ENCODE measurements at regions not wholly inside any gene's neighbourhood (a gene's known extent, or its start where the extent isn't known, plus 50 kb on each side); places are given as distances from the start of the nearest gene placed in this dataset.

GRCh38 chr19:27676334-27676733 is 1536.6 kb downstream of the UQCRFS1 start:
- H3K4me1 ChIP-seq (ENCODE audit: control insufficient read depth in 2 of 2, insufficient read depth in 1 of 2, low read depth in 1 of 2, low read length in 2 of 2) = no peaks in the 10 kb centered on the region
- WGBS, 2 donors (ENCODE audit: extremely low coverage in 2 of 2, insufficient read length in 2 of 2, insufficient replicate concordance in 1 of 2) = no CpG with 5 or more reads among the region's 3 CpGs
- H3K18ac ChIP-seq (ENCODE audit: low read length) = no peak overlapping the region
- no peak overlapping the region for H3K27ac ChIP-seq (replicated peaks; ENCODE audit: low read length)
- H3K79me1 ChIP-seq (ENCODE audit: low read depth, low read length) = no peaks in the 10 kb centered on the region
- no peak overlapping the region for H2AFZ ChIP-seq (ENCODE audit: low read length)
- no peak overlapping the region for H3K4me2 ChIP-seq (ENCODE audit: insufficient read depth, low read length, poor library complexity, severe bottlenecking)
- H3K9ac ChIP-seq (ENCODE audit: low read depth, low read length, poor library complexity) = no peak overlapping the region
- no peak overlapping the region for H2BK12ac ChIP-seq (ENCODE audit: low read length)
- H2BK120ac ChIP-seq (ENCODE audit: low read depth, low read length) = no peak overlapping the region
- peaks cover 0 to 15% of the 10 kb centered on the region in 2 donors for H3K9me3 ChIP-seq (replicated peaks in 1 of 2; ENCODE audit: control insufficient read depth in 2 of 2, insufficient read depth in 1 of 2, low read depth in 1 of 2, low read length in 2 of 2)
- no peak overlapping the region for H4K8ac ChIP-seq (ENCODE audit: low read depth, low read length)
- H3K27me3 ChIP-seq (ENCODE audit: control insufficient read depth in 3 of 3, insufficient read depth in 3 of 3, low read depth in 1 of 3, low read length in 3 of 3) = no peaks in the 10 kb centered on the region
- H2AK5ac ChIP-seq (ENCODE audit: low read depth, low read length) = no peak overlapping the region
- no peak overlapping the region for H2BK5ac ChIP-seq (ENCODE audit: low read length)
- no peak overlapping the region for H2BK15ac ChIP-seq (ENCODE audit: low read length)
- H3K23ac ChIP-seq (ENCODE audit: low read depth, low read length, poor library complexity) = no peak overlapping the region
- no peak for DNase-seq (ENCODE audit: low spot score)
- H3K4ac ChIP-seq (ENCODE audit: low read length) = no peak overlapping the region
- no peak overlapping the region for H3K4me3 ChIP-seq (ENCODE audit: low read length in 2 of 2)
- no peak overlapping the region for H3K14ac ChIP-seq (ENCODE audit: low read length)
- no peaks in the 10 kb centered on the region for H3K36me3 ChIP-seq (replicated peaks in 1 of 2; ENCODE audit: control insufficient read depth in 2 of 2, insufficient read depth in 2 of 2, low read length in 2 of 2)
- no peak overlapping the region for H4K91ac ChIP-seq (ENCODE audit: low read depth, low read length, poor library complexity)

GRCh38 chr19:27675771-27676170 is 1537.2 kb downstream of the UQCRFS1 start:
- Histone ChIP-seq H4K8ac (ENCODE audit: low read depth, low read length) (no peak overlapping the region), H2BK5ac (ENCODE audit: low read length) (no peak overlapping the region), H3K4me2 (ENCODE audit: insufficient read depth, low read length, poor library complexity, severe bottlenecking) (no peak overlapping the region), H3K18ac (ENCODE audit: low read length) (no peak overlapping the region), H3K27ac (replicated peaks; ENCODE audit: low read length) (no peak overlapping the region), H2BK15ac (ENCODE audit: low read length) (no peak overlapping the region), H3K14ac (ENCODE audit: low read length) (no peak overlapping the region), H2AK5ac (ENCODE audit: low read depth, low read length) (no peak overlapping the region), H3K9ac (ENCODE audit: low read depth, low read length, poor library complexity) (no peak overlapping the region), H3K4me1 (ENCODE audit: control insufficient read depth in 2 of 2, insufficient read depth in 1 of 2, low read depth in 1 of 2, low read length in 2 of 2) (no peaks in the 10 kb centered on the region), H4K91ac (ENCODE audit: low read depth, low read length, poor library complexity) (no peak overlapping the region), H3K79me1 (ENCODE audit: low read depth, low read length) (no peaks in the 10 kb centered on the region), H3K27me3 (ENCODE audit: control insufficient read depth in 3 of 3, insufficient read depth in 3 of 3, low read depth in 1 of 3, low read length in 3 of 3) (no peaks in the 10 kb centered on the region), H3K4ac (ENCODE audit: low read length) (no peak overlapping the region), H3K23ac (ENCODE audit: low read depth, low read length, poor library complexity) (no peak overlapping the region), H2AFZ (ENCODE audit: low read length) (no peak overlapping the region), H2BK12ac (ENCODE audit: low read length) (no peak overlapping the region), H3K9me3 (replicated peaks in 1 of 2; ENCODE audit: control insufficient read depth in 2 of 2, insufficient read depth in 1 of 2, low read depth in 1 of 2, low read length in 2 of 2) (peaks cover 0 to 17% of the 10 kb centered on the region in 2 donors), H3K4me3 (ENCODE audit: low read length in 2 of 2) (no peak overlapping the region), H3K36me3 (replicated peaks in 1 of 2; ENCODE audit: control insufficient read depth in 2 of 2, insufficient read depth in 2 of 2, low read length in 2 of 2) (no peaks in the 10 kb centered on the region), H2BK120ac (ENCODE audit: low read depth, low read length) (no peak overlapping the region)
- WGBS, 2 donors (ENCODE audit: extremely low coverage in 2 of 2, insufficient read length in 2 of 2, insufficient replicate concordance in 1 of 2) = no CpG with 5 or more reads among the region's 3 CpGs
- no peak for DNase-seq (ENCODE audit: low spot score)

GRCh38 chr19:27674701-27675100 is 1538.2 kb downstream of the UQCRFS1 start:
- Histone ChIP-seq H3K9ac (ENCODE audit: low read depth, low read length, poor library complexity) (no peak overlapping the region), H3K4me2 (ENCODE audit: insufficient read depth, low read length, poor library complexity, severe bottlenecking) (no peak overlapping the region), H3K4me3 (ENCODE audit: low read length in 2 of 2) (no peak overlapping the region), H3K27ac (replicated peaks; ENCODE audit: low read length) (no peak overlapping the region), H3K9me3 (replicated peaks in 1 of 2; ENCODE audit: control insufficient read depth in 2 of 2, insufficient read depth in 1 of 2, low read depth in 1 of 2, low read length in 2 of 2) (peaks cover 0 to 21% of the 10 kb centered on the region in 2 donors), H4K8ac (ENCODE audit: low read depth, low read length) (no peak overlapping the region), H3K23ac (ENCODE audit: low read depth, low read length, poor library complexity) (no peak overlapping the region), H2BK12ac (ENCODE audit: low read length) (no peak overlapping the region), H3K27me3 (ENCODE audit: control insufficient read depth in 3 of 3, insufficient read depth in 3 of 3, low read depth in 1 of 3, low read length in 3 of 3) (no peaks in the 10 kb centered on the region), H2AK5ac (ENCODE audit: low read depth, low read length) (no peak overlapping the region), H2AFZ (ENCODE audit: low read length) (no peak overlapping the region), H3K18ac (ENCODE audit: low read length) (no peak overlapping the region), H2BK120ac (ENCODE audit: low read depth, low read length) (no peak overlapping the region), H3K36me3 (replicated peaks in 1 of 2; ENCODE audit: control insufficient read depth in 2 of 2, insufficient read depth in 2 of 2, low read length in 2 of 2) (no peaks in the 10 kb centered on the region), H3K4me1 (ENCODE audit: control insufficient read depth in 2 of 2, insufficient read depth in 1 of 2, low read depth in 1 of 2, low read length in 2 of 2) (no peaks in the 10 kb centered on the region), H3K4ac (ENCODE audit: low read length) (no peak overlapping the region), H2BK15ac (ENCODE audit: low read length) (no peak overlapping the region), H4K91ac (ENCODE audit: low read depth, low read length, poor library complexity) (no peak overlapping the region), H2BK5ac (ENCODE audit: low read length) (no peak overlapping the region), H3K14ac (ENCODE audit: low read length) (no peak overlapping the region), H3K79me1 (ENCODE audit: low read depth, low read length) (no peaks in the 10 kb centered on the region)
- DNase-seq (ENCODE audit: low spot score) = no peak
- no CpG with 5 or more reads among the region's 10 CpGs for WGBS, 2 donors (ENCODE audit: extremely low coverage in 2 of 2, insufficient read length in 2 of 2, insufficient replicate concordance in 1 of 2)

- Histone ChIP-seq H3K4me1 (ENCODE audit: control insufficient read depth in 2 of 2, insufficient read depth in 1 of 2, low read depth in 1 of 2, low read length in 2 of 2) (no peaks in the 10 kb centered on the region), H3K9me3 (replicated peaks in 1 of 2; ENCODE audit: control insufficient read depth in 2 of 2, insufficient read depth in 1 of 2, low read depth in 1 of 2, low read length in 2 of 2) (peaks cover 0 to 23% of the 10 kb centered on the region in 2 donors), H2BK120ac (ENCODE audit: low read depth, low read length) (no peak overlapping the region)
These were observed 1539.0 kb downstream of the UQCRFS1 start for GRCh38 chr19:27673986-27674385.

More at GRCh38 chr19:27673986-27674385, 1539.0 kb downstream of the UQCRFS1 start:
- H3K4me3 ChIP-seq (ENCODE audit: low read length in 2 of 2) = no peak overlapping the region
- no peak overlapping the region for H3K14ac ChIP-seq (ENCODE audit: low read length)
- H3K79me1 ChIP-seq (ENCODE audit: low read depth, low read length) = no peaks in the 10 kb centered on the region
- no CpG with 5 or more reads among the region's 4 CpGs for WGBS, 2 donors (ENCODE audit: extremely low coverage in 2 of 2, insufficient read length in 2 of 2, insufficient replicate concordance in 1 of 2)
- H2BK15ac ChIP-seq (ENCODE audit: low read length) = no peak overlapping the region
- no peak overlapping the region for H3K27ac ChIP-seq (replicated peaks; ENCODE audit: low read length)
- H2AFZ ChIP-seq (ENCODE audit: low read length) = no peak overlapping the region
- H4K91ac ChIP-seq (ENCODE audit: low read depth, low read length, poor library complexity) = no peak overlapping the region
- no peak overlapping the region for H2BK12ac ChIP-seq (ENCODE audit: low read length)
- no peak overlapping the region for H2BK5ac ChIP-seq (ENCODE audit: low read length)
- H2AK5ac ChIP-seq (ENCODE audit: low read depth, low read length) = no peak overlapping the region
- H3K4me2 ChIP-seq (ENCODE audit: insufficient read depth, low read length, poor library complexity, severe bottlenecking) = no peak overlapping the region
- no peak overlapping the region for H3K23ac ChIP-seq (ENCODE audit: low read depth, low read length, poor library complexity)
- no peak overlapping the region for H3K4ac ChIP-seq (ENCODE audit: low read length)
- no peak overlapping the region for H3K9ac ChIP-seq (ENCODE audit: low read depth, low read length, poor library complexity)
- H3K27me3 ChIP-seq (ENCODE audit: control insufficient read depth in 3 of 3, insufficient read depth in 3 of 3, low read depth in 1 of 3, low read length in 3 of 3) = no peaks in the 10 kb centered on the region
- H3K36me3 ChIP-seq (replicated peaks in 1 of 2; ENCODE audit: control insufficient read depth in 2 of 2, insufficient read depth in 2 of 2, low read length in 2 of 2) = no peaks in the 10 kb centered on the region
- no peak overlapping the region for H3K18ac ChIP-seq (ENCODE audit: low read length)
- no peak for DNase-seq (ENCODE audit: low spot score)
- no peak overlapping the region for H4K8ac ChIP-seq (ENCODE audit: low read depth, low read length)

Measured in neuronal stem cell (in vitro differentiated cells).